ENCODE measurements at regions not wholly inside any gene's neighbourhood (a gene's known extent, or its start where the extent isn't known, plus 50 kb on each side); places are given as distances from the start of the nearest gene placed in this dataset.

DNA sequence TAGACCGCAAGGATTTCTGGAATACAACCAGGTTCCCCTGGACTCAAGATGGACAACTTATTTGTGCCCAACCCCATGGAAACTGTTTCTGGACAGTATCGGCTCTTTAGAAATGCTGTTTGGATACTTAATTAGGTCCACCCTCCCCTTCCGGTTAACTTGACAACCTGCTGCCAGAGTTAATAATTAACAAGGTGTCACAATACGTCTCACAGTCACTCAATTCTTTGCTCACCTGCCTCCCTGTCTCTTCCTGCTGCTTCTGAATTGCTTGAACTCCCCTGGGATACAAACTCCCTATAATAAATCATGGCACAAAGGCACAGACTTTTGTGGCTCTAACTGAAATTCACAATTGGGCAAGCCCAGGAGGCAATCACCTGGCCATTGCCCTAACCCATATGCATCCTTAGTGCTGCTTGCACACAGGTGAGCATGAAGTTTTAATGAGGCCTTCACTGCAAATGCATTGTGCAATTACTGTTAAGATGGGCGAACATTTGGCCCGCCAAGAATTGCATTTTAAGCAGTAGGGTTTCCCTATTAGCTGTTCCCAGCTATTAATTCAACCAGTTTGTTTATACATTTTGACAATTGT is 504.4 kb upstream of the NOX3 start:
- no peak overlapping the region for H3K4me3 ChIP-seq (replicated peaks; ENCODE audit: insufficient read depth, low read length)
- no peak overlapping the region for H3K27ac ChIP-seq (replicated peaks)
- H3K27me3 ChIP-seq (ENCODE audit: insufficient read depth, poor library complexity, severe bottlenecking) = no peaks in the 10 kb centered on the region
- DNase-seq (ENCODE audit: low read depth in 1 of 2, low spot score in 1 of 2) = no peak
- TF ChIP-seq, protein P1, sequence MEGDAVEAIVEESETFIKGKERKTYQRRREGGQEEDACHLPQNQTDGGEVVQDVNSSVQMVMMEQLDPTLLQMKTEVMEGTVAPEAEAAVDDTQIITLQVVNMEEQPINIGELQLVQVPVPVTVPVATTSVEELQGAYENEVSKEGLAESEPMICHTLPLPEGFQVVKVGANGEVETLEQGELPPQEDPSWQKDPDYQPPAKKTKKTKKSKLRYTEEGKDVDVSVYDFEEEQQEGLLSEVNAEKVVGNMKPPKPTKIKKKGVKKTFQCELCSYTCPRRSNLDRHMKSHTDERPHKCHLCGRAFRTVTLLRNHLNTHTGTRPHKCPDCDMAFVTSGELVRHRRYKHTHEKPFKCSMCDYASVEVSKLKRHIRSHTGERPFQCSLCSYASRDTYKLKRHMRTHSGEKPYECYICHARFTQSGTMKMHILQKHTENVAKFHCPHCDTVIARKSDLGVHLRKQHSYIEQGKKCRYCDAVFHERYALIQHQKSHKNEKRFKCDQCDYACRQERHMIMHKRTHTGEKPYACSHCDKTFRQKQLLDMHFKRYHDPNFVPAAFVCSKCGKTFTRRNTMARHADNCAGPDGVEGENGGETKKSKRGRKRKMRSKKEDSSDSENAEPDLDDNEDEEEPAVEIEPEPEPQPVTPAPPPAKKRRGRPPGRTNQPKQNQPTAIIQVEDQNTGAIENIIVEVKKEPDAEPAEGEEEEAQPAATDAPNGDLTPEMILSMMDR (IDR thresholded peaks at IDR 0.05; ENCODE audit: insufficient read depth, low read length) = no peak
- TF ChIP-seq GABPA (IDR thresholded peaks at IDR 0.05; ENCODE audit: low read depth) = no peak
- no peak for TF ChIP-seq POLR2AphosphoS5 (IDR thresholded peaks at IDR 0.05; ENCODE audit: low read depth)
- TF ChIP-seq, protein P2, sequence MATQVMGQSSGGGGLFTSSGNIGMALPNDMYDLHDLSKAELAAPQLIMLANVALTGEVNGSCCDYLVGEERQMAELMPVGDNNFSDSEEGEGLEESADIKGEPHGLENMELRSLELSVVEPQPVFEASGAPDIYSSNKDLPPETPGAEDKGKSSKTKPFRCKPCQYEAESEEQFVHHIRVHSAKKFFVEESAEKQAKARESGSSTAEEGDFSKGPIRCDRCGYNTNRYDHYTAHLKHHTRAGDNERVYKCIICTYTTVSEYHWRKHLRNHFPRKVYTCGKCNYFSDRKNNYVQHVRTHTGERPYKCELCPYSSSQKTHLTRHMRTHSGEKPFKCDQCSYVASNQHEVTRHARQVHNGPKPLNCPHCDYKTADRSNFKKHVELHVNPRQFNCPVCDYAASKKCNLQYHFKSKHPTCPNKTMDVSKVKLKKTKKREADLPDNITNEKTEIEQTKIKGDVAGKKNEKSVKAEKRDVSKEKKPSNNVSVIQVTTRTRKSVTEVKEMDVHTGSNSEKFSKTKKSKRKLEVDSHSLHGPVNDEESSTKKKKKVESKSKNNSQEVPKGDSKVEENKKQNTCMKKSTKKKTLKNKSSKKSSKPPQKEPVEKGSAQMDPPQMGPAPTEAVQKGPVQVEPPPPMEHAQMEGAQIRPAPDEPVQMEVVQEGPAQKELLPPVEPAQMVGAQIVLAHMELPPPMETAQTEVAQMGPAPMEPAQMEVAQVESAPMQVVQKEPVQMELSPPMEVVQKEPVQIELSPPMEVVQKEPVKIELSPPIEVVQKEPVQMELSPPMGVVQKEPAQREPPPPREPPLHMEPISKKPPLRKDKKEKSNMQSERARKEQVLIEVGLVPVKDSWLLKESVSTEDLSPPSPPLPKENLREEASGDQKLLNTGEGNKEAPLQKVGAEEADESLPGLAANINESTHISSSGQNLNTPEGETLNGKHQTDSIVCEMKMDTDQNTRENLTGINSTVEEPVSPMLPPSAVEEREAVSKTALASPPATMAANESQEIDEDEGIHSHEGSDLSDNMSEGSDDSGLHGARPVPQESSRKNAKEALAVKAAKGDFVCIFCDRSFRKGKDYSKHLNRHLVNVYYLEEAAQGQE (IDR thresholded peaks at IDR 0.05; ENCODE audit: insufficient replicate concordance, low read depth) = no peak
- no peak for TF ChIP-seq SPI1 (IDR thresholded peaks at IDR 0.05; ENCODE audit: borderline replicate concordance, low read depth)

DNA sequence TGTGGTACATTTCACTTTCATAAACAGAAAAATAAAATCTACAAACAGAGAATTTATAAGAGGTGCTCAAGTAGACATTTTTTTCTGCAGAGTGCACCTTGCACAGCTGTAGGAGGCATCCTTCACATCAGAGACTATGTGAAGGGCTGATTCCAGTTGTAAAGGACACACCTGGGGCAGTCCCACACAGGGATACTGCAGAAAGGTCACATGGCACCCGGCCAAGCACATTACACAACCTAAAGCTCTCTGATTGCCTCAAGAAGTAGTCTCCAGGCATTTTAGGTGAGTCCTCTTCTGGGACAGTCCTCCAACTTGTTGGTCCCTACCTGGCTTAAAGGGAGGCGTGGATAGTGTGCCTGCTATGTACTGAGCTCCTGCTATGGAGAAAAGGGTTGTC is 502.9 kb upstream of the NOX3 start:
- H3K27me3 ChIP-seq (ENCODE audit: insufficient read depth, poor library complexity, severe bottlenecking) = no peaks in the 10 kb centered on the region
- no peak overlapping the region for H3K27ac ChIP-seq (replicated peaks)
- TF ChIP-seq, protein P2 (IDR thresholded peaks at IDR 0.05; ENCODE audit: insufficient replicate concordance, low read depth) = no peak
- no peak for TF ChIP-seq GABPA (IDR thresholded peaks at IDR 0.05; ENCODE audit: low read depth)
- TF ChIP-seq, protein P1 (IDR thresholded peaks at IDR 0.05; ENCODE audit: insufficient read depth, low read length) = no peak
- TF ChIP-seq SPI1 (IDR thresholded peaks at IDR 0.05; ENCODE audit: borderline replicate concordance, low read depth) = no peak
- TF ChIP-seq POLR2AphosphoS5 (IDR thresholded peaks at IDR 0.05; ENCODE audit: low read depth) = no peak
- no peak for DNase-seq (ENCODE audit: low read depth in 1 of 2, low spot score in 1 of 2)
- no peak overlapping the region for H3K4me3 ChIP-seq (replicated peaks; ENCODE audit: insufficient read depth, low read length)

DNA sequence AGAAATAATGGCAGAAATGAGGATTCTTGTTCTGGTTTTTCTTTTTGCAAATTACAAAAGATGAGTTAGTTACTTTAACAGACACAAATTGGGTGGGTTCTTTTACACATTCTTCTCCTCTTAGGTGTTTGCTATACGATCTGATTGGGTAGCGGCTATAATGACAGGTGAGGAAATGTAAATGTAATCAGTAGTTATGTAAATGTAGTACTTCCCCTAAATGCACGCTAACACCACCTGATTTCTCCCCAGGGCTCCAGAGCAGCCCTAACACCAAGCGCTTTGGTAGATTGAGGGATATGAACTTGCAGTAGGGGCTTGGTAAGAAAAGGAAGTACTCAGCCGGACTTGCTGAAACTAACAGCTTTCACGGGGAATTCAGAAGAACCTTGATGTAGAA is 499.4 kb upstream of the NOX3 start:
- peak in 1 of 2 experiments; percentile 29 for DNase-seq (ENCODE audit: low read depth in 1 of 2, low spot score in 1 of 2)
- TF ChIP-seq, protein P2 (IDR thresholded peaks at IDR 0.05; ENCODE audit: insufficient replicate concordance, low read depth) = no peak
- TF ChIP-seq POLR2AphosphoS5 (IDR thresholded peaks at IDR 0.05; ENCODE audit: low read depth) (no peak), SPI1 (IDR thresholded peaks at IDR 0.05; ENCODE audit: borderline replicate concordance, low read depth) (no peak), GABPA (IDR thresholded peaks at IDR 0.05; ENCODE audit: low read depth) (no peak)
- TF ChIP-seq, protein P1 (IDR thresholded peaks at IDR 0.05; ENCODE audit: insufficient read depth, low read length) = no peak
- Histone ChIP-seq H3K4me3 (replicated peaks; ENCODE audit: insufficient read depth, low read length) (no peak overlapping the region), H3K27ac (replicated peaks) (no peak overlapping the region), H3K27me3 (ENCODE audit: insufficient read depth, poor library complexity, severe bottlenecking) (no peaks in the 10 kb centered on the region)
